ENCODE measurements at regions not wholly inside any gene's neighbourhood (a gene's known extent, or its start where the extent isn't known, plus 50 kb on each side); places are given as distances from the start of the nearest gene placed in this dataset.

DNA sequence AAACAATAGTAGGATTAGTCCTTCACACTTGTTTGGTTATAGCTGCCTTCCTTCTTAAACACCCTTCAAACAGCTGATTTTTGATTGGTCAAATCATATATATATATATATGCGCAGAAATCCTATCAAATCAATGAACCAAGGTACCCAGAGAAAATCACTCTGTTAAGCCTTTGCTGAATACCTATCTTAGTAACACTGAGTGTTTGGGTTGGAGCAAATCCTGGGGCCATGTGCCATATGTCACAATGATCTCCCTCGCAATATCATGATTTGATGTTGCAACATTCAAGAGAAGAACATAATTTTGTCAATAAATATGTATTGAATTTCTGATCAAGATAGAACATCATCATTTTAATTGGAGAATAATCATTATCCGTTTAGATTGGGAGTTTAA is 795.6 kb downstream of the REEP3 start:
- no peaks in the 10 kb centered on the region for H3K4me1 ChIP-seq (ENCODE audit: low read depth)
- intact Hi-C loops (cut with DNase I, micrococcal nuclease), result no loop called here
- H3K9me3 ChIP-seq, result no peaks in the 10 kb centered on the region
- H3K4me3 ChIP-seq, result no peak overlapping the region
- no peaks in the 10 kb centered on the region for H3K36me3 ChIP-seq (ENCODE audit: low read depth)
- DNase-seq, result no peak
- ATAC-seq, result no peak
- TF ChIP-seq, protein P1, sequence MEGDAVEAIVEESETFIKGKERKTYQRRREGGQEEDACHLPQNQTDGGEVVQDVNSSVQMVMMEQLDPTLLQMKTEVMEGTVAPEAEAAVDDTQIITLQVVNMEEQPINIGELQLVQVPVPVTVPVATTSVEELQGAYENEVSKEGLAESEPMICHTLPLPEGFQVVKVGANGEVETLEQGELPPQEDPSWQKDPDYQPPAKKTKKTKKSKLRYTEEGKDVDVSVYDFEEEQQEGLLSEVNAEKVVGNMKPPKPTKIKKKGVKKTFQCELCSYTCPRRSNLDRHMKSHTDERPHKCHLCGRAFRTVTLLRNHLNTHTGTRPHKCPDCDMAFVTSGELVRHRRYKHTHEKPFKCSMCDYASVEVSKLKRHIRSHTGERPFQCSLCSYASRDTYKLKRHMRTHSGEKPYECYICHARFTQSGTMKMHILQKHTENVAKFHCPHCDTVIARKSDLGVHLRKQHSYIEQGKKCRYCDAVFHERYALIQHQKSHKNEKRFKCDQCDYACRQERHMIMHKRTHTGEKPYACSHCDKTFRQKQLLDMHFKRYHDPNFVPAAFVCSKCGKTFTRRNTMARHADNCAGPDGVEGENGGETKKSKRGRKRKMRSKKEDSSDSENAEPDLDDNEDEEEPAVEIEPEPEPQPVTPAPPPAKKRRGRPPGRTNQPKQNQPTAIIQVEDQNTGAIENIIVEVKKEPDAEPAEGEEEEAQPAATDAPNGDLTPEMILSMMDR (IDR thresholded peaks at IDR 0.05), result no peak

DNA sequence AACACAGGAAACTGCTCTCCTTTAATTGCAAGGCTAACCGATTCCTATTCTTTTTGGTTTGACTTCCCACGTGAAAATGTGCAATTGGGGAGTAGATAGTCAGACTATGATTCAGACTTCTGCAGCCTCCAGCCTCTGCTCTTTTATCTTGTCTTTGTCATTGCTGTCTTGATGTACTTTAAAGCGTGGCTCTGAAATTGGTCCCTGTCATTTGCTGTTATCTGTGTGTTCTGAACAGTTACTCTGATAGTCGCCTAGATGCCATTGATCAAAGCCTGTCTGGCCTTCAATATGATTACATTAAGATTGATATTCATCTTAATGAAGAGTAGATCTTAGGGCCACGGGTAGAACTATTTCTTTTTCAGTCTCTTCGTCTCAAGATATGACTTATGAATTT is 799.2 kb downstream of the REEP3 start:
- DNase-seq (no peak), ATAC-seq (no peak)
- TF ChIP-seq, protein P1 (IDR thresholded peaks at IDR 0.05), result no peak
- no peaks in the 10 kb centered on the region for H3K9me3 ChIP-seq
- H3K4me3 ChIP-seq, result no peak overlapping the region
- H3K4me1 ChIP-seq (ENCODE audit: low read depth), result no peaks in the 10 kb centered on the region
- intact Hi-C loops (cut with DNase I, micrococcal nuclease), result no loop called here
- H3K36me3 ChIP-seq (ENCODE audit: low read depth), result no peaks in the 10 kb centered on the region

DNA sequence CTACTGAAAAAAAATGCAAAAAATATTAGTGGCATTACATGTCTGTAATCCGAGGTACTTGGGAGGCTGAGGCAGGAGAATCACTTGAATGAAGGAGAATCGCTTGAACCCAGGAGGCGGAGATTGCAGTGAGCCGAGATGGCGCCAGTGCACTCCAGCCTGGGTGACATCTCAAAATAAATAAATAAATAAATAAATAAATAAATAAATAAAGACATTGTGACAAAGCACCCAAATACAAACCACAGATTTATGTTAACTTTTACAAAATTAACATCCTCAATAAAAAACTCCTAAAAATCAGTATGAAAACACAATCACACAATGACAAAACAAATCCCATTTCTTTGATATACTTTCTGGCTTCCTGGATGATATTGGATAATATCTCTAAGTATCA is 808.3 kb downstream of the REEP3 start:
- TF ChIP-seq, protein P1 (IDR thresholded peaks at IDR 0.05), result no peak
- ATAC-seq (no peak), DNase-seq (no peak)
- no peaks in the 10 kb centered on the region for H3K36me3 ChIP-seq (ENCODE audit: low read depth)
- peaks cover 5% of the 10 kb centered on the region for H3K9me3 ChIP-seq
- intact Hi-C loops (cut with DNase I, micrococcal nuclease), result no loop called here
- H3K4me1 ChIP-seq (ENCODE audit: low read depth), result no peaks in the 10 kb centered on the region
- H3K4me3 ChIP-seq, result no peak overlapping the region

DNA sequence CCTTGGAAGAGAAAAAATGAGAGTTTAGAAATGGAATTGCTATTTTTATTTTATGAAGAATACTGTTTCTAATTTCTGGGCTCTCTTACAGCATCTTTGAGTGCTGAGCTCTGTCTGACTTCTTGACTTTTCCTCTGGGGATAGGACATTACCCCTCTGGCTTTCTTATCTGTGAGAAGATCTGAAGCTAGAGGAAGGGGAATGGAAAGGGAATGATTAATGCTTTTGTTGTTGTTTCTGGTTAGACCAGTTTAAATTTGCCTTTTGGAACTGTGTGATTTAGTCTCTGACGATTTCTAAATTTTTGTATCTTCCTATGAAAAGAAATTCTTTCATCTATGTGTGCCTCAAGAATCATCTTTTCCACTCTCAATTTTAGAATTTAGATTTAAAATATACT is 811.4 kb downstream of the REEP3 start:
- Histone ChIP-seq H3K4me3 (no peak overlapping the region), H3K4me1 (ENCODE audit: low read depth) (no peaks in the 10 kb centered on the region), H3K36me3 (ENCODE audit: low read depth) (no peaks in the 10 kb centered on the region), H3K9me3 (no peaks in the 10 kb centered on the region)
- DNase-seq, result no peak
- intact Hi-C loops (cut with DNase I, micrococcal nuclease), result no loop called here
- ATAC-seq, result no peak
- TF ChIP-seq, protein P1 (IDR thresholded peaks at IDR 0.05), result no peak

DNA sequence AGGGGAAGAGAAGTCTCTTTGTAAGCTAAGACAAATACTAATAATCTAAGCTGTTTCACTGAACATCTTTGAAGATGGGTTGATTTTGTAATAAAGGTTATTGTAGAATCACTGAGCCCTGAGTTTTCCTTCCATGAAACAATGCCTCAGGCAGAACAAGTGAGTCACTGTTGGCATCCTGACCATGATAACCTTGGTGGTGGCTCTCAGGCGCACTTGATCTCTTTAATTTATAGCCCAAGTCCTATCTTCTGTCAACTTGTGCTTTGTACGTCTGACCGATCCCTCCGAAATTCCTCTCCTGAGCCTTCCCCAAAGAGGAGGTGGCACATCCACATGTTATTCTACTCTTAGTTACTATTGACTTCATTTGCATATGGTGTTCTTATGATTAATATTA is 812.9 kb downstream of the REEP3 start:
- Histone ChIP-seq H3K4me1 (ENCODE audit: low read depth) (no peaks in the 10 kb centered on the region), H3K36me3 (ENCODE audit: low read depth) (no peaks in the 10 kb centered on the region), H3K9me3 (no peaks in the 10 kb centered on the region), H3K4me3 (no peak overlapping the region)
- TF ChIP-seq, protein P1 (IDR thresholded peaks at IDR 0.05), result no peak
- intact Hi-C loops (cut with DNase I, micrococcal nuclease), result no loop called here
- no peak for DNase-seq
- ATAC-seq, result no peak

DNA sequence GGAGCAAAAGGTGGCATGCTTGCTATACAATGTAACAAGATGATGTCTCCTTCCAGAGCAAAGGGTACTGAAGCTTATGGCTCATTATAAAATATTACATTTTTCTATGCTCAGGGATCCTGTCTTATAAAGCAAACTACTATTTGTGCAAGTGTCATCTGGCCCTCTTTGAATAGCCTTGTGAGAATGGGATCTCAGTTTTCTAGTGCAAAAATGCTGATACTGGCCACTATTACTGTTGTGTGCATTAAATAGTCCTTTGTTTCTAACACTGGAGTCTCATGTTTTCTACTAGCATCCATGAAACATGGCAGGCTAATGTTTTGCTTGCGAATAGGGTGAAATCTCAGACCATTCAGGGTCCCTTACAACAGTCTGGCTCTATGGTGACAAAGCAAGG is 823.0 kb downstream of the REEP3 start:
- Histone ChIP-seq H3K4me1 (ENCODE audit: low read depth) (no peaks in the 10 kb centered on the region), H3K36me3 (ENCODE audit: low read depth) (no peaks in the 10 kb centered on the region), H3K9me3 (no peaks in the 10 kb centered on the region), H3K4me3 (no peak overlapping the region)
- TF ChIP-seq, protein P1 (IDR thresholded peaks at IDR 0.05), result no peak
- intact Hi-C loops (cut with DNase I, micrococcal nuclease), result no loop called here
- no peak for DNase-seq
- ATAC-seq, result no peak
